H9 (cell line): ENCODE measurements at regions not wholly inside any gene's neighbourhood (a gene's known extent, or its start where the extent isn't known, plus 50 kb on each side); places are given as distances from the start of the nearest gene placed in this dataset.

ENCODE experiments used
- DNase-seq: peaks from one replicate; pipeline ENCODE4 v3.0.0-alpha.2; 2017
- H2AFZ ChIP-seq: one replicate; pipeline ENCODE4 v1.6.1; 2013; ENCODE audit warnings: mild to moderate bottlenecking, low read length, control low read depth, moderate library complexity
- H2AK5ac ChIP-seq: 2 replicates; pipeline ENCODE4 v1.6.1; 2013; ENCODE audit warnings: low read length, control low read depth, mixed read lengths; ENCODE audit not compliant: insufficient read length
- H2BK120ac ChIP-seq: one replicate; pipeline ENCODE4 v1.6.1; 2013; ENCODE audit warnings: low read depth, mild to moderate bottlenecking, low read length, control low read depth, inconsistent platforms; ENCODE audit not compliant: poor library complexity, severe bottlenecking
- H2BK12ac ChIP-seq: 2 replicates; pipeline ENCODE4 v1.6.1; 2013; ENCODE audit warnings: low read length, control low read depth, mixed read lengths, low read depth; ENCODE audit not compliant: insufficient read length
- H2BK15ac ChIP-seq: 2 replicates; pipeline ENCODE4 v1.6.1; 2013; ENCODE audit warnings: low read depth, low read length, control low read depth
- H2BK20ac ChIP-seq: one replicate; pipeline ENCODE4 v1.6.1; 2013; ENCODE audit warnings: low read depth, mild to moderate bottlenecking, low read length, control low read depth, inconsistent platforms; ENCODE audit not compliant: poor library complexity, severe bottlenecking
- H2BK5ac ChIP-seq: 2 replicates; pipeline ENCODE4 v1.6.1; 2013; ENCODE audit warnings: low read length, control low read depth, mixed read lengths; ENCODE audit not compliant: insufficient read length
- H3K14ac ChIP-seq: 2 replicates; pipeline ENCODE4 v1.6.1; 2013; ENCODE audit warnings: low read length, control low read depth; ENCODE audit not compliant: insufficient read depth
- H3K18ac ChIP-seq: 2 replicates; pipeline ENCODE4 v1.6.1; 2013; ENCODE audit warnings: low read depth, mild to moderate bottlenecking, mixed read lengths, low read length, control low read depth; ENCODE audit not compliant: insufficient read length
- H3K23ac ChIP-seq: 2 replicates; pipeline ENCODE4 v1.6.1; 2013; ENCODE audit warnings: low read length, control low read depth, mixed read lengths, low read depth; ENCODE audit not compliant: insufficient read length
- H3K23me2 ChIP-seq: 2 replicates; pipeline ENCODE4 v1.6.1; 2013; ENCODE audit warnings: low read depth, mild to moderate bottlenecking, mixed read lengths, low read length, control low read depth; ENCODE audit not compliant: insufficient read length, poor library complexity, severe bottlenecking
- H3K27ac ChIP-seq: 2 replicates; pipeline ENCODE4 v1.5.1; 2013; ENCODE audit warnings: low read length, control low read depth, mixed read lengths, low read depth; ENCODE audit not compliant: insufficient read length
- H3K27me3 ChIP-seq: 2 replicates; pipeline ENCODE4 v1.6.1; 2013; ENCODE audit warnings: low read length, control low read depth, inconsistent platforms; ENCODE audit not compliant: insufficient read depth
- H3K4ac ChIP-seq: 2 replicates; pipeline ENCODE4 v1.6.1; 2013; ENCODE audit warnings: low read depth, mild to moderate bottlenecking, control low read depth, inconsistent platforms, low read length, moderate library complexity
- H3K4me1 ChIP-seq: 2 replicates; pipeline ENCODE4 v1.6.1; 2013; ENCODE audit warnings: low read length, control low read depth, inconsistent platforms; ENCODE audit not compliant: insufficient read depth
- H3K4me2 ChIP-seq: 2 replicates; pipeline ENCODE4 v1.6.1; 2013; ENCODE audit warnings: low read length, control low read depth, mixed read lengths; ENCODE audit not compliant: insufficient read length, insufficient read depth
- H3K56ac ChIP-seq: 2 replicates; pipeline ENCODE4 v1.6.1; 2013; ENCODE audit warnings: low read depth, mild to moderate bottlenecking, mixed read lengths, low read length, control low read depth; ENCODE audit not compliant: insufficient read length
- H3K79me1 ChIP-seq: 2 replicates; pipeline ENCODE4 v1.6.1; 2013; ENCODE audit warnings: low read depth, mild to moderate bottlenecking, moderate library complexity, low read length, control low read depth, inconsistent platforms; ENCODE audit not compliant: insufficient read depth, poor library complexity, severe bottlenecking
- H3K79me2 ChIP-seq: 2 replicates; pipeline ENCODE4 v1.6.1; 2013; ENCODE audit warnings: low read length, control low read depth, inconsistent platforms; ENCODE audit not compliant: insufficient read depth
- H3K9ac ChIP-seq: 2 replicates; pipeline ENCODE4 v1.6.1; 2013; ENCODE audit warnings: low read length, control low read depth, mixed read lengths; ENCODE audit not compliant: insufficient read length; ENCODE audit errors: extremely low read depth
- H3K9me3 ChIP-seq: one replicate; pipeline ENCODE4 v1.6.1; 2013; ENCODE audit warnings: low read depth, low read length, inconsistent platforms; ENCODE audit not compliant: control insufficient read depth
- H3T11ph ChIP-seq: one replicate; pipeline ENCODE4 v1.6.1; 2013; ENCODE audit warnings: mild to moderate bottlenecking, low read length, control low read depth, inconsistent platforms
- H4K20me1 ChIP-seq: one replicate; pipeline ENCODE4 v1.6.1; 2013; ENCODE audit not compliant: control insufficient read depth, insufficient read length, insufficient read depth
- H4K5ac ChIP-seq: 2 replicates; pipeline ENCODE4 v1.6.1; 2013; ENCODE audit warnings: low read depth, mild to moderate bottlenecking, mixed read lengths, low read length, control low read depth; ENCODE audit not compliant: insufficient read length
- H4K8ac ChIP-seq: replicated peaks from 2 replicates; pipeline ENCODE4 v1.6.1; 2013; ENCODE audit warnings: low read length, control low read depth, mixed read lengths, low read depth; ENCODE audit not compliant: insufficient read length
- H4K91ac ChIP-seq: 2 replicates; pipeline ENCODE4 v1.6.1; 2013; ENCODE audit warnings: low read depth, mild to moderate bottlenecking, moderate library complexity, mixed read lengths, low read length, control low read depth; ENCODE audit not compliant: insufficient read length
- H3K27ac Mint-ChIP-seq, 3 experiments: 2 replicates in 2 of 3; 3 replicates in 1 of 3; pipeline ENCODE4 v1.8.0; 2020 to 2021; ENCODE audit warnings: mixed read lengths in 3 of 3, mild to moderate bottlenecking in 1 of 3, moderate library complexity in 1 of 3
- H3K27me3 Mint-ChIP-seq: 2 replicates; pipeline ENCODE4 v1.8.0; 2021; ENCODE audit warnings: low read depth, mild to moderate bottlenecking, moderate library complexity, mixed read lengths
- H3K36me3 Mint-ChIP-seq, 3 experiments: 2 replicates in 2 of 3; 3 replicates in 1 of 3; pipeline ENCODE4 v1.8.0; 2020 to 2021; ENCODE audit warnings: low read depth in 3 of 3, mixed read lengths in 3 of 3; ENCODE audit not compliant: insufficient read depth in 1 of 3
- H3K4me1 Mint-ChIP-seq, 2 experiments: 2 replicates each; pipeline ENCODE4 v1.8.0; 2020; ENCODE audit warnings: mixed read lengths in 2 of 2
- H3K4me3 Mint-ChIP-seq, 2 experiments: 2 replicates in 1 of 2; 3 replicates in 1 of 2; pipeline ENCODE4 v1.8.0; 2020 to 2021; ENCODE audit warnings: mild to moderate bottlenecking in 2 of 2, mixed read lengths in 2 of 2, moderate library complexity in 1 of 2
- H3K9me3 Mint-ChIP-seq, 2 experiments: 2 replicates in 1 of 2; 3 replicates in 1 of 2; pipeline ENCODE4 v1.8.0; 2020; ENCODE audit warnings: mild to moderate bottlenecking in 2 of 2, mixed read lengths in 2 of 2, moderate library complexity in 1 of 2
- CTCF ChIP-seq: fragments of 200-600 bp; sonication (generic); conservative IDR thresholded peaks from 3 replicates; pipeline ENCODE4 v1.8.0; 2021; ENCODE audit warnings: antibody characterized with exemption, mild to moderate bottlenecking
- WGBS: extraction: QIAGEN DNeasy Blood & Tissue Kit; methylation state at CpG from one replicate; pipeline ENCODE4 v1.1.7; 2013; ENCODE audit warnings: missing lambda C conversion rate, low lambda C conversion rate, mixed read lengths; ENCODE audit not compliant: insufficient read length; ENCODE audit errors: extremely low coverage; 5-methylcytosine and 5-hydroxymethylcytosine counted together

- Histone ChIP-seq H2BK20ac (no peak overlapping the region), H2BK120ac (no peak overlapping the region), H4K8ac (no peak overlapping the region), H3K56ac (no peak overlapping the region), H2BK15ac (no peak overlapping the region), H2BK12ac (no peak overlapping the region), H4K20me1 (no peaks in the 10 kb centered on the region), H3T11ph (no peak overlapping the region), H3K4me1 (no peaks in the 10 kb centered on the region), H3K4me2 (no peak overlapping the region), H3K23ac (no peak overlapping the region), H3K27me3 (no peaks in the 10 kb centered on the region), H3K9ac (no peak overlapping the region), H2BK5ac (no peak overlapping the region), H4K91ac (no peak overlapping the region), H3K79me1 (no peaks in the 10 kb centered on the region), H3K14ac (no peak overlapping the region), H2AK5ac (no peak overlapping the region), H3K9me3 (no peaks in the 10 kb centered on the region), H3K4ac (no peak overlapping the region), H3K27ac (no peak overlapping the region), H3K23me2 (no peaks in the 10 kb centered on the region), H2AFZ (no peak overlapping the region), H4K5ac (no peak overlapping the region), H3K79me2 (no peaks in the 10 kb centered on the region), H3K18ac (no peak overlapping the region)
- no CpG with 5 or more reads among the region's 1 CpG for WGBS
- Mint-ChIP-seq H3K36me3 (no peaks in the 10 kb centered on the region), H3K27me3 (no peaks in the 10 kb centered on the region), H3K27ac (no peak overlapping the region), H3K9me3 (no peaks in the 10 kb centered on the region; a peak in 1 of 5 replicates), H3K4me3 (no peak overlapping the region), H3K4me1 (no peaks in the 10 kb centered on the region)
- TF ChIP-seq CTCF, result no peak
- no peak for DNase-seq
Observed at GRCh38 chr7:142670511-142670910, 78.8 kb upstream of the PRSS1 start.
